ENCODE measurements at regions not wholly inside any gene's neighbourhood (a gene's known extent, or its start where the extent isn't known, plus 50 kb on each side); places are given as distances from the start of the nearest gene placed in this dataset.

DNA sequence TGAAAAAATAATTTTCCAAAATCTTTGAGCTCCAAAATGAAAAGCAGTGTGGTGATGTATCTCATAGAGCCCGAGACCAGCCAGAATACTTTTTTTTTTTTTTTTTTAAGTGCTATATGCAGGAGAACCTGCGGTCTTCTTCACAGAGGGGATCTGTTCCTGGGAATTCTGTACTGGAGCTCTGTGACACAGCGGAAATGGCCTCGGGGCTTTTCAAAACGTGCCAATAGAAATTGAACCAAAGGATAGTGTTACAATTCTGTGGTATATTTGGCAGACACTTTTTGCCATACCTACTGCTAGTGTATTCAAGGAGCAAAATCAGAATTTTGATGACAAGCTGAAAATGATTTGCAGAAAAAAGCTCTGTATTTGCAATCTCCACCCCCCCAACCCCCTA is 1429.3 kb upstream of the LRRTM3 start:
- H3K36me3 ChIP-seq (replicated peaks; ENCODE audit: insufficient read depth, low read depth) = no peaks in the 10 kb centered on the region
- no peaks in the 10 kb centered on the region for H3K27me3 ChIP-seq
- no peak overlapping the region for H2AFZ ChIP-seq
- no peaks in the 10 kb centered on the region for H4K20me1 ChIP-seq (ENCODE audit: insufficient read depth, poor library complexity, severe bottlenecking)
- WGBS (ENCODE audit: low lambda C conversion rate, missing lambda C conversion rate) = 78% methylated on average over 4 of the region's 5 CpGs
- peaks cover 3% of the 10 kb centered on the region for H3K4me1 ChIP-seq (ENCODE audit: insufficient read depth)
- no peaks in the 10 kb centered on the region for H3K79me2 ChIP-seq
- no peak overlapping the region for H3K4me3 ChIP-seq
- H3K27ac ChIP-seq = no peak overlapping the region
- H3K9me2 ChIP-seq (replicated peaks; ENCODE audit: insufficient read depth) = no peaks in the 10 kb centered on the region
- no peak overlapping the region for H3K4me2 ChIP-seq
- no peak for DNase-seq (ENCODE audit: low spot score)
- TF ChIP-seq, protein P1, sequence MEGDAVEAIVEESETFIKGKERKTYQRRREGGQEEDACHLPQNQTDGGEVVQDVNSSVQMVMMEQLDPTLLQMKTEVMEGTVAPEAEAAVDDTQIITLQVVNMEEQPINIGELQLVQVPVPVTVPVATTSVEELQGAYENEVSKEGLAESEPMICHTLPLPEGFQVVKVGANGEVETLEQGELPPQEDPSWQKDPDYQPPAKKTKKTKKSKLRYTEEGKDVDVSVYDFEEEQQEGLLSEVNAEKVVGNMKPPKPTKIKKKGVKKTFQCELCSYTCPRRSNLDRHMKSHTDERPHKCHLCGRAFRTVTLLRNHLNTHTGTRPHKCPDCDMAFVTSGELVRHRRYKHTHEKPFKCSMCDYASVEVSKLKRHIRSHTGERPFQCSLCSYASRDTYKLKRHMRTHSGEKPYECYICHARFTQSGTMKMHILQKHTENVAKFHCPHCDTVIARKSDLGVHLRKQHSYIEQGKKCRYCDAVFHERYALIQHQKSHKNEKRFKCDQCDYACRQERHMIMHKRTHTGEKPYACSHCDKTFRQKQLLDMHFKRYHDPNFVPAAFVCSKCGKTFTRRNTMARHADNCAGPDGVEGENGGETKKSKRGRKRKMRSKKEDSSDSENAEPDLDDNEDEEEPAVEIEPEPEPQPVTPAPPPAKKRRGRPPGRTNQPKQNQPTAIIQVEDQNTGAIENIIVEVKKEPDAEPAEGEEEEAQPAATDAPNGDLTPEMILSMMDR (IDR thresholded peaks at IDR 0.05; ENCODE audit: poor library complexity) = no peak
- TF ChIP-seq EZH2 (IDR thresholded peaks at IDR 0.05; ENCODE audit: borderline replicate concordance) (no peak), EZH2phosphoT487 (IDR thresholded peaks at IDR 0.05; ENCODE audit: low read depth, severe bottlenecking, unreplicated experiment) (no peak)
- H3K9me3 ChIP-seq (ENCODE audit: low read depth) = no peaks in the 10 kb centered on the region

DNA sequence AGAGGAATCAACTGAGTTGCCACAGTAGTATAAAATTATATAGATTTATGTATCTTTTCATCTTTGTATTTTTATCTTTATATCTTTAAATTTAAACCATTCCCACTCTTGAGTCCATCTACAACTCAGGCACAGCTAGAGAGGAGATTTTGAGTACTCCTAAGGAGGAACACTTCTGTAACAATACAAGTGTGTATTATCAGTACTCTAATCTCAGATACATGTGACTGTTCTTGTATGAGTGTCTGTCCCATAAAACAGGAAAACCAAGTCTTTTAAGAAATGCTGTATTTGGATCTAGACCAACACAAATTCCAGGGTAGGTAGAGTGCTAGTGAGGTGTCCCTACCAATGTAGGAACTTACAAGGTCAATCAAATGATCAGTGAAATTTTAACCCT is 1428.0 kb upstream of the LRRTM3 start:
- Histone ChIP-seq H3K4me3 (no peak overlapping the region), H3K36me3 (replicated peaks; ENCODE audit: insufficient read depth, low read depth) (no peaks in the 10 kb centered on the region), H3K27ac (no peak overlapping the region), H3K27me3 (no peaks in the 10 kb centered on the region), H3K4me1 (ENCODE audit: insufficient read depth) (no peaks in the 10 kb centered on the region), H3K79me2 (no peaks in the 10 kb centered on the region), H3K9me3 (ENCODE audit: low read depth) (no peaks in the 10 kb centered on the region), H4K20me1 (ENCODE audit: insufficient read depth, poor library complexity, severe bottlenecking) (no peaks in the 10 kb centered on the region), H2AFZ (no peak overlapping the region), H3K9me2 (replicated peaks; ENCODE audit: insufficient read depth) (no peaks in the 10 kb centered on the region), H3K4me2 (no peak overlapping the region)
- no peak for DNase-seq (ENCODE audit: low spot score)
- no peak for TF ChIP-seq EZH2 (IDR thresholded peaks at IDR 0.05; ENCODE audit: borderline replicate concordance)
- TF ChIP-seq, protein P1 (IDR thresholded peaks at IDR 0.05; ENCODE audit: poor library complexity) = no peak

DNA sequence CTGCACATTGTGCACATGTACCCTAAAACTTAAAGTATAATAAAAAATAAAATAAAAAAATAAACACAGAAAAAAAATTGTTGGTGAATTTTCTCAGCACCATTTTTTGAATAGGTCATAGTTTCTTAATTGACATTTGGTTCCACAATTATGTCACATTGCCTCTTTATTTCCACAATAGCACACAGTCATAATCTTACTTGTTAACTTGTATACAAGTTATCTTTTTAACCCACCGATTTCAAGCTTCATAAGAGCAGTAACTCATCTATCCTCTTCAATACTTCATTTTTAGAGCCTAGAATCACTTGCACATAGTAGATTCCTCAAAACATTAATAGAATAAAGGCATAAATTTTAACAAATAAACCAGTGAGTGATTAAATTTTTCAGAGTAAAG is 1425.1 kb upstream of the LRRTM3 start:
- H4K20me1 ChIP-seq (ENCODE audit: insufficient read depth, poor library complexity, severe bottlenecking) = no peaks in the 10 kb centered on the region
- DNase-seq (ENCODE audit: low spot score) = no peak
- no peaks in the 10 kb centered on the region for H3K9me3 ChIP-seq (ENCODE audit: low read depth)
- H3K4me3 ChIP-seq = no peak overlapping the region
- H3K27me3 ChIP-seq = no peaks in the 10 kb centered on the region
- WGBS (ENCODE audit: low lambda C conversion rate, missing lambda C conversion rate) = 100% methylated on average over 1 of the region's 1 CpG
- H3K4me2 ChIP-seq = no peak overlapping the region
- H2AFZ ChIP-seq = no peak overlapping the region
- H3K36me3 ChIP-seq (replicated peaks; ENCODE audit: insufficient read depth, low read depth) = no peaks in the 10 kb centered on the region
- TF ChIP-seq EZH2 (IDR thresholded peaks at IDR 0.05; ENCODE audit: borderline replicate concordance) (no peak), EZH2phosphoT487 (IDR thresholded peaks at IDR 0.05; ENCODE audit: low read depth, severe bottlenecking, unreplicated experiment) (no peak)
- TF ChIP-seq, protein P1 (IDR thresholded peaks at IDR 0.05; ENCODE audit: poor library complexity) = no peak
- no peaks in the 10 kb centered on the region for H3K79me2 ChIP-seq
- H3K9me2 ChIP-seq (replicated peaks; ENCODE audit: insufficient read depth) = no peaks in the 10 kb centered on the region
- H3K4me1 ChIP-seq (ENCODE audit: insufficient read depth) = no peaks in the 10 kb centered on the region
- H3K27ac ChIP-seq = no peak overlapping the region

DNA sequence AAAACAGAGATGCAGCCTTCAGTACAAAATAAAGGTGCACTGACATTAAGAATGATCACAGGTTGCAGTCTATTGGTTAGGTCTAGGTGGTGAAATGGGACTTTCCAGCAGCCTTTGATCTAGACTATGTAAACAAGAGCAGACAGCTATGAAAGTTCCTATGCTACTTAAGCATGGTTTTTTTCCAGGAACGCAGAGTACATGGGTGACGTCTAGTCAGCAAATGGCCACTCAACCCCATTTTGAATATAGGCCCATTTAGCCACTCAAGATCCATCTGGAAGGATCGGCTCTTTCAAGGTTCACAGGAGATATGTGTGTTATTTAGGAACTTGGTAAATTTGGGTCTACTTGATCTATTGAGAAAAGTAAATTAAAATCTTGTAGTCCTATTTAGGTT is 1424.6 kb upstream of the LRRTM3 start:
- Histone ChIP-seq H3K4me1 (ENCODE audit: insufficient read depth) (no peaks in the 10 kb centered on the region), H4K20me1 (ENCODE audit: insufficient read depth, poor library complexity, severe bottlenecking) (no peaks in the 10 kb centered on the region), H2AFZ (no peak overlapping the region), H3K36me3 (replicated peaks; ENCODE audit: insufficient read depth, low read depth) (no peaks in the 10 kb centered on the region), H3K27me3 (no peaks in the 10 kb centered on the region), H3K27ac (no peak overlapping the region), H3K4me2 (no peak overlapping the region), H3K79me2 (no peaks in the 10 kb centered on the region), H3K9me2 (replicated peaks; ENCODE audit: insufficient read depth) (no peaks in the 10 kb centered on the region), H3K4me3 (no peak overlapping the region), H3K9me3 (ENCODE audit: low read depth) (no peaks in the 10 kb centered on the region)
- WGBS (ENCODE audit: low lambda C conversion rate, missing lambda C conversion rate) = 60% methylated on average over 3 of the region's 3 CpGs
- peak; percentile 57 for DNase-seq (ENCODE audit: low spot score)
- TF ChIP-seq EZH2phosphoT487 (IDR thresholded peaks at IDR 0.05; ENCODE audit: low read depth, severe bottlenecking, unreplicated experiment) (no peak), EZH2 (IDR thresholded peaks at IDR 0.05; ENCODE audit: borderline replicate concordance) (no peak)
- TF ChIP-seq, protein P1 (IDR thresholded peaks at IDR 0.05; ENCODE audit: poor library complexity) = no peak

Measured in hepatocyte (in vitro differentiated cells).